ENCODE measurements at regions not wholly inside any gene's neighbourhood (a gene's known extent, or its start where the extent isn't known, plus 50 kb on each side); places are given as distances from the start of the nearest gene placed in this dataset.

- no peak for TF ChIP-seq CTCF (IDR thresholded peaks at IDR 0.05)
Measured at GRCh38 chr15:39365161-39365560, 215.7 kb upstream of the THBS1 start.

GRCh38 chr15:39365873-39366272 lies 215.0 kb upstream of the THBS1 start:
- TF ChIP-seq CTCF (IDR thresholded peaks at IDR 0.05), result no peak

GRCh38 chr15:39367596-39367995 lies 213.3 kb upstream of the THBS1 start:
- TF ChIP-seq CTCF (IDR thresholded peaks at IDR 0.05), result no peak

- no peak for TF ChIP-seq CTCF (IDR thresholded peaks at IDR 0.05)
Measured at GRCh38 chr15:39369768-39370167, 211.1 kb upstream of the THBS1 start.

- no peak for TF ChIP-seq CTCF (IDR thresholded peaks at IDR 0.05)
Measured at GRCh38 chr15:39376371-39376909, 204.4 kb upstream of the THBS1 start.

GRCh38 chr15:39381517-39381916 lies 199.4 kb upstream of the THBS1 start:
- TF ChIP-seq CTCF (IDR thresholded peaks at IDR 0.05), result no peak

GRCh38 chr15:39388118-39388517 lies 192.8 kb upstream of the THBS1 start:
- no peak for TF ChIP-seq CTCF (IDR thresholded peaks at IDR 0.05)

GRCh38 chr15:39391230-39391629 lies 189.6 kb upstream of the THBS1 start:
- TF ChIP-seq CTCF (IDR thresholded peaks at IDR 0.05), result no peak

All from LNCAP (cell line).